ENCODE measurements at regions not wholly inside any gene's neighbourhood (a gene's known extent, or its start where the extent isn't known, plus 50 kb on each side); places are given as distances from the start of the nearest gene placed in this dataset.

DNA sequence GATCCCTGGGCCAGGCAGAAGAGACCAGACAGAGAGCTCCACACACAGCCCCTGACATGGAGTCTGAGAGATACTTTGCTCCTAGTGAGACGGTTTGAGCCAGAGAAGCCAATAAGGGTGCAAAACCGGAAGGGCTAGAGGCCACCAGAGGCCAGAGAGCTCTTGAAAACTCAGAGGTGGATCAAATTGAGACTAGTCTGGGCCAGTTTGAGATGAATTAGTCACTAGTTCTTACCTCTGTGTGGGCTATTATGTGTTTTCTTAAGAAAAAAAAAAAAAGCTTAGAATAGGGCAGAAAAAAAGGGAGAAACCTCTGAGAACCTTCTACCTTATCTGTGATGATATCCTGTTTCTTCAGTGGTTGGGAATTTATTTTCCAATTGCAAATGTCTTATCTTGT is 110.4 kb upstream of the EDNRA start:
- DNase-seq, result no peak

DNA sequence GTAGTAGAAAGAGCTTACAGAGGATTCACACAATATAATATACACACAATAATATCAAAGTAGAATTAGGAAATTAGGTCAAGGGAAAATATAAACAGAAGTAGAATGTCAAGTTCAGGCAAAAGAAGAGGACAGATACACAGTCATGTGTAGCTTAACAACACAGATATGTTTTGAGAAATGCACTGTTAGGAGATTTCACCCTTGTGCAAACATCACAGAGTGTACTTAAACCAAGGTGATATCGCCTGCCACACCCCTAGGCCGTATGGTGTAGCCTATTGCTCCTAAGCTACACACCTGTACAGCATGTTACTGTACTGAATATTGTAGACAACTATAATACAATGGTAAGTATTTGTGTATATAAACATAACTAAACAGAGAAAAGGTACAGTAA is 110.0 kb upstream of the EDNRA start:
- no peak for DNase-seq

DNA sequence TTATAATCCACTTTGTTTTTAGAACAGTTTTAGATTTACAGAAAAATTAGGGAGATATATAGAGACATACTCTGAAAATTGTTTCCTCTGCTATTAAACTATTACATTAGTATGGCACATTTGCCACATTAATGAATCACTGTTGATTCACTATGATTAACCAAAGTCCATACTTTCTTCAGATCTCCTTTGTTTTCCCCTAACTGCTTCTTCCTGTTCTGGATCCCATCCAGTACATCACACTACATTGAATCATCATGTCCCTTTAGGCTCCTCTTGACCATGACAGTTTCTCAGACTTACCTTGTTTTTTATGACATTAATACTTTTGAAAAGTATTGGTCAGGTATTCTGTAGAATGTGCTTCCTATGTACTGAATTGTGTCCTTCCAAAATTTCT is 109.2 kb upstream of the EDNRA start:
- no peak for DNase-seq

DNA sequence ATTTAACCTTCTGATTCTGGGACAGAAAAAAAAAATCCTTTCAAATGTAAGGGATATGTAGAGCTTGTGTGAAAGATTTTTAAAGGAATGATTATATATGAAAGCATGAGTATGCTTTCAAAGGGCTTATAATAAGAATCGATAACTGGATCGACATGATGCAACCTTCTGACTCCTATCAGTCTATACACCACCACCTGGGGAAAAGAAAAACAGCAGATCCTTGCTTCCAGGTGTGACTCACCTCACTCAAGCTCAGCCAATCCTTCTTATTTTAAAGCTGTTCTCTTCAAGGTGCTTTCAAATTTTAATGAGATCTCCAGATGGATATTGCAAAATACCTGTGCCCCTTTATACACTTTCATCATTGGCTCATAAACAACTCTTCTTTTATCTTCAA is 102.1 kb upstream of the EDNRA start:
- DNase-seq, result no peak

DNA sequence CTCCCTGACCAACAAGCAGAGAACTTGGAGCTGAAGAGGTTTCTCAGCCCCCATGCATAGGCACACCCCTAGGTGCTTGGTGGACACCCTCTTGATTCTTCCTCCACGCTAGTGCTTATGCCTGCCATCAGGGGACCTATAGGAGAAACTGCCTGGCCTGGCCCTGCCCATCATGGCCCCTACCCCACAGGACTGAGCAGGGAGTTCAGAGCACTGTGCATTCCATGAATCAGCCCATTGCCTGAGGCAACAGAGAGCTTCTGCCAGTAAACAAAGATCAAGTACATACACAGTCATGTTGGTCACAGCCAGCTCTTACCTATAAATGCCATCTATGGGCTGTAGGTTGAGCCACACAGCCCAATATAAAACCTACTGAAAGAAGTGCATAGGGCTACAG is 99.1 kb upstream of the EDNRA start:
- no peak for DNase-seq

DNA sequence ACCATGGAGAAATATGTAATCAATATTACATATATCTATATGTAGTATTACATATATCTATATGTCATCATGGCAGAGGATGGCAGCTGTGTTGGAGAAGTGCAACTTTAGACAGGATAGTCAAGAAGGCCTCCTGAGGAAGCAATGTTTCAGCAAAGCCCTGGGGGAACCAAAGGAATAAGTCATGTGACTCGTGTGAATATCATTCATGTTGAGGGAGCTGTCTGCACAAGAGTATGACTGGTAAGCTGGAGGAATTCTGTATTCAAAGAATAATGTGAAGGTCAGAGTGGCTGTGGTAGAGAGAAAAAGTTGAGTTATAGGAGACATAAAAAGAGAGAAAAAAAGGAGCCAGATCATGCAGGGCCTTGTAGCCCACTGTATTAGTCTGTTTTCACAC is 92.9 kb upstream of the EDNRA start:
- no peak for DNase-seq

DNA sequence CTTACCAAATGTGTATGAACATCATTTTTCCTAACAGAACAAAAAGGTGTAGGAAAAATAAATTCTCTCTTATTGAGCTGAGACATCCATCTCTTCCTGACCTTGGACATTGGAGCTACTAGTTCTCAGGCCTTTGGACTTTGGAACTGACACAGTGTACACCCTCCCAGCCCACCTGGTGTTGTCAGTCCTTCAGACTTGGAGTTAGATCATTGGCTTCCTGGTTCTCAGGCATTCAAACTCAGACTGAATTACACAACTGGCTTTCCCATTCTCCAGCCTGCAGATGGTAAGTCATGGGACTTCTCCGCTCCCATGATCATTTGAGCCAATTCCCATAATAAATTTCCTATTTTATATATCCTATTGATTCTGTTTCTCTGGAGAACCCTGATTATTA is 84.8 kb upstream of the EDNRA start:
- DNase-seq, result no peak

DNA sequence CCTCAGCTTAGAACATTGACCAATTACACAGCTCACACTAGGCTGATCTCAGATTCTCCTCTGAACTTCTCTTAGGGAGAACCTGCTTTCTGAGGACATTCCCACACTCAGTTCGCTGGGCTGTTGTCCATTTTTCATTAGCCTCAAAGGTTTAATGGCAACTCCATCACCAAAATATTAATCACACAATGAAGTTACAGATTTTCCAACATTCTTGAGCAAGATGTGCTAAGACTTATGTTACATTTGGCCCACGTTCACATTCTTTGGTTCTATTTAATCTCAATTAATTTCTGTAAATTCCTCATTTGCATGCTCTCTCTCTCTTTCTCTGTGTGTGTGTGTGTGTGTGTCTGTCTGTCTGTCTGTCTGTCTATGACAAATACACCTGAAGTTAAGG is 82.3 kb upstream of the EDNRA start:
- DNase-seq, result no peak

DNA sequence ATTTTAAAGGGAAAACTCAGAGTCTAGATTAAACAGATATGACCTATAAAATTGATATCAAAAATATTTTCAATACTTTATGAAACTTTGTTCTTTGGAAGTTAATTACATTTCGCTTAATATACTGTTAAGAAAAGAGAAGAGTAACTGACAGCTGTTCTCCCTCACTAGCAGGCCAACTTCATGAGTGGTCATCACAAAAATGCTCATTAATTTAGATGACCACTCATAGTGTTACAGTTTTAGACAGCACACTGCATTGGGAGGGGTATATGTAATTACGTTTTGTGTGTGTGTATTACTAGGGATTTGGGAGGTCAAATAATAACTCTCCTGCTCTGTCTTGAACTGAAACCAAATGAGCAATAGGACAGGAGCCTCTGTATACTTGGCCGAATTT is 80.2 kb upstream of the EDNRA start:
- no peak for DNase-seq

DNA sequence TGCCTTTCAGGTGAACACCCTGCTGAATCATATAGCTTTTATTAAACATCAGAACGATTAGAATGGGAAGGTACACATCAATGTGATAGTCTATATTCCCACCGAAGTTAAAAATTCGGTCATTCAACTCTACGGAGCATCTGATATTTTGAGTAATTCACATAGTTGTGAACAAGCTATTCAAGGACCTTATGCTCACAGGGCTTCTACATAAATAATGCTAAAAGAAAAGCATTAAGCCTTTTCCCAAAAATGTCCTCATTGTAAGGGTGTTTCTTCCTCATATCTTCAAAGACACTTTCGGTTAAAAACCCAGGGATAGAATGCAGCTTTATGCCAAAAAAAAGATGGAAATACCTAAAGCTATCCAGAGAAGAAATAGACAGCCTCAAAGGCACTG is 79.7 kb upstream of the EDNRA start:
- no peak for DNase-seq

DNA sequence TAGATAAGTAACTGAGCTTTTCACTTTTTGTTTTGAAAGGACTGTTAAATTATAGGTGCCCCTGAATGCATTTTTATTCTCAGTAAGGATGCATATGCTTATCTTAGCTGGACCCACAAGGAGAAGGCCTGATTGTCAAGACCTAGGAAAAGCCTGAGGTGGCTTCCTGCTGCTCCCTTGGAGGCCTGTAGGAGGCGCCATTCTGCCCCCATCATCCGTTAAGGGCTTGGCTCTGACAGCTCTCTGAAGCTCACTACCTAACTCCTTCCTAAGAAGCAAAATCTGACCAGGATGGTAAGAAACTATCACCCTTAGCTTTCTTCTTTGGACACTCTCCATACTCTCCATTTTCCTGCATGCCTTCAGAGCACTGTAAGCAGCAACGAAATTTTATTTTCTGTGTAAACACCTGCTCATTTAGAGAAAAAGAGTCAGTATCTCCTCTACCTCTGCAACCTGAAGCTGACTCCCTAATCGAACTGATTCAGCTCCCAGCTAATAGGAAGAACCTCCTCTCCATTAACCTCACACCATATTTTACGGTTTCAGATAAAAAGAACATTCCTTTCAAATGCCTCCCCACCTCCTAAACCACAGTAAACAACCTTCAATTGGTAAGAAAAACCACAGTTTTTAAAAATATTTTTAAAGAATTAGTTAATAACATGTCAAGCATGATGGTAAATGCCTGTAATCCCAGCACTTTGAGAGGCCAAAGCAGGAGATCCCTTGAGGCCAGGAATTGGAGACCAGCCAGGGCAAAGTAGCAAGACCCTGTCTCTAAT is 73.4 kb upstream of the EDNRA start:
- DNase-seq, result no peak

DNA sequence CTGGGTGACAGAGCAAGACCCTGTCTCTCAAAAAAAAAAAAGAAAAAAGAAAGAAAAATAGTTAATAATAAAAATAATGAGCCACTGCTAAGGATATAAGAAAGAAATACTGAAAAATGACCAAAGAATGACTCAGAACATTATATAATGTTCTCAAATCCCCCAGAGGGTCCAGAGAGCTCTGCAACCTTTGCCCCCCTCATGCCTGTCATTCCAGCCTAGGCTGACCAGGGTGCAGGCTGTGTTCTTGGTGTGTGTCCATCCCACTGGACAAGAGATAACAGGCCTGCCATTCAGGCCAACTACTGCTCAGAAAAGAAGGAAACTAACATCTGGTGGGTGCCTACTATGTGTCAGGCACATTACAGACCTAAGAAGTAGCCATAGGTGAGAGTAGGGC is 72.7 kb upstream of the EDNRA start:
- DNase-seq, result no peak

DNA sequence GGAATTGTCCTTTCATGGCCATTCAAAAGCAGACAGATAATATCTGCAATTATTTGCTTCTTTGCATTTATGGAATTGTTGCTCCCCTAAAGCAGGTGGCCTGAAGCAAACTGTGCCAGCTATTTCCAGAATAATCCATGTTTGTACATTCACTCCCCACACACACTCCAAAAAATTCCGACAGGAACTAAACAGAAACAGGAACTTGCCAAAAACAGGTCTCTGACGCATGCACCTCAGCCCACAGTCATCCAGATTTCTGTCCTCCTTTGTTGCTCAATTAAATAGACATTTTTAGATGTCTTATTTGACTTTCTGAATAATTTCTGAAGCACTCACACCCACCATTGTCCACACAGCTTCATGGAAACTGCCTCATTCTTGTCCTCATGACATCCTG is 71.5 kb upstream of the EDNRA start:
- no peak for DNase-seq

DNA sequence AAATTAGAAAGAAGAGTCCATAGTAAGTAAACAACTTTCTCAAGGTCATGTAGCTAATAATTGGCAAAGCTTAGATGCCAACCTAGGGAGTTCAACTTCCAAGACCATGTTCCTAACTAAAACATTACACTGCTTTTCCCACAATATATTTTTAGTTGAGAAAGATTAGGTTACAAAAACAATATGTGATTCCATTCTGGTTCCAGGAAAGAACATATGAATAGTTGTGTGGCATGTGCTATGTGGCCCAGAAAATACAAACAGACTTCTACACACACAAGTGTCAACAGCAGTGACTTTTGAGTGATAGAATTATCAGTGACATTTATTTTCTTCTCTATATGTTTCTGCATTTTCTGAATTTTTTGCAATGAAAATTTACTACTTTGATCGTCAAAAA is 62.7 kb upstream of the EDNRA start:
- no peak for DNase-seq

DNA sequence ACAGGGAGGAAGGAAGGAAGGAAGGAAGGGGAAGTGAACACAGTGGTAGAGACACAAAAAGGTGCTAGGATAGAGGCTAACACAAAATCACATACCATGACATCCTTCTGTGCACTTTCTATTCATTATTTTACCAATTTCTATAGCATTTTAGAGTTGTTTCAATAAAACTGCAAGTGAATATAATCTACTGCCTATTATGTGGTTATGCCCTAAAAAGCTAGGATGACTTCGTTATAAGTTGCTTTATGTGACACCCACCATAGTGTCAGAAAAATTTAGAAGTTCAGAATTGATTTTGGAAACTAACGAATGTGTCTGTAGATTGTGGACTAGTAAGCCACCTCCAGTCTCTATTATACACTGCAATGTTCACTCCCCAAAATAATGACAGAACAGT is 59.4 kb upstream of the EDNRA start:
- no peak for DNase-seq

DNA sequence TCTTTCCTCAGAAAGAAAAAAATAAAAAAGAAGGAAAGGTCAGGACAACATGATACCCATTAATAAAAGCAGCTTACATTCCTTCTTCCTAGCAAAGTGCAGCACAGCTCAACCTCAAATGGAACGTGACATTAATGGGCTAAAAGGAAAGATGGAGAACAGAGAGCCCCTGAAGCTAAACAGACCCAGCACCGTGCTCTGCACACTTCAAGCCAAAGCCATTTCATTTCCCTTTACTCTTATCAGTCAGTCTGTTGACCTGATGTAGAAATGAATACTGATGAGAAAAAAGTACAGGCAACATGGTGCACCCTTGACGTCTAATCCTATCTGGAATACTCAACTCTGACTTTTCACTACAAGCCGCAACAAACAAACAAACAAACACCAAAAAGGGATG is 57.7 kb upstream of the EDNRA start:
- no peak for DNase-seq

DNA sequence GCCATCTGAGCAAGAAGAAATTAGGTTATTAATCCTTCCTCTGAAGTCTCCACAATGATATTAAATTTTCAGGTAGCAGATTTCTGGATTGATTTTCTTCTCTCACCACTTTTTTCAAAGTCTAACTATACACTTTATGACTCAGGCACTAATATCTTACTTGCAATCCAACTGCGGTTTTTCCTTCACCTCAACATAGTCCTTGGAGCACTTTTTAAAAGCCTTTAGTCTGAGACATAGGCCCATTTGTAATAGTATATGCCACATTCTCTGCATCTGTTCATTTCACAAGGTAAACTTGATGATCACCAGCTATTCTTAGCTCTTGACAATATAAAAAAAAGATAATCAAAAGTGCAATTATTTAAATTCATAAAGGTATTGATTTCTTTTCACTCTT is 55.9 kb upstream of the EDNRA start:
- no peak for DNase-seq

DNA sequence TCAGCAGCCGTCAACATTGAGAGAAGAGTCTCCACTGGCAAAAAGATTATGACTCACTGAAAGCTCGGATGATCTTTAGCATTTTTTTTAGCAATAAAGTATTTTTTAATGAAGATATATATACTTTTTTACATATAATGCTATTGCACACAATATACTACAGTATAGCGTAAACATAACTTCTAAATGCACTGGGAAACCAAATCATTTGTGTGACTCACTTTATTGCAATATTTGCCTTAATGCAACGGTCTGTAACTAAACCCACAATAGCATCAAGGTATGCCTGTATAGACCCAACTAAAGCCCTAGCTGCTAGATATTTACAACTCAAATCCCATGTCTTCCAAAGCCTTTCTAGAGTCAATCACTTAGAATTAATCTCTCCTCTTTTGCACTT is 52.3 kb upstream of the EDNRA start:
- DNase-seq, result no peak

DNA sequence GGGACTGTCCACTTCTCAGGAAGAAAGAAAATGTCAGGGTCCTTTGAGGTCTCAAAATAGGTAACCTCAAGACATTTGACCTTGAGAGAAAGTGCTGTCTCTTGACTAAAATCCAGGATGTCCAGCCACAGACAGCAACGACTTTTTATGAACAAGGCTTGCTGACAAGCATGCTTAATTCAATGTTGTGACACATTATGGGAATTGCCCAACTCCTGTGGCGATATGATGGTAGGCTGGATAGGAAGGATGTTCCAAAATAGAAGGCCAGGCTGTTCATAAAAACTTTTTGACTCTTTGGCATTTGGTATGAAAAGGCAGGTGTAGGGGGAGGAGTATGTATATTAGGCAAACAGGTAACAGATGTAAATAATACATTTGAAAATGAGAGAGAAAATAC is 50.8 kb upstream of the EDNRA start:
- no peak for DNase-seq

Measured in activated gamma-delta T cell treated with Interleukin-2 at 50 U/mL for 16 hours (primary cell).